ENCODE measurements at regions not wholly inside any gene's neighbourhood (a gene's known extent, or its start where the extent isn't known, plus 50 kb on each side); places are given as distances from the start of the nearest gene placed in this dataset.
"Not testable (repeated sequence)": the region's sequence is repeated elsewhere in the genome, so short reads cannot be mapped to it uniquely, and the experiment has no call there.

- FAIRE-seq, result no peak
Measured at GRCh38 chrX:12034741-12035140, 103.5 kb upstream of the FRMPD4 start.

GRCh38 chrX:12042615-12043014, 95.7 kb upstream of the FRMPD4 start:
- FAIRE-seq (no peak), DNase-seq (ENCODE audit: insufficient read length, low spot score) (no peak)

More at GRCh38 chrX:12034741-12035140, 103.5 kb upstream of the FRMPD4 start:
- DNase-seq (ENCODE audit: insufficient read length, low spot score), result no peak

DNA sequence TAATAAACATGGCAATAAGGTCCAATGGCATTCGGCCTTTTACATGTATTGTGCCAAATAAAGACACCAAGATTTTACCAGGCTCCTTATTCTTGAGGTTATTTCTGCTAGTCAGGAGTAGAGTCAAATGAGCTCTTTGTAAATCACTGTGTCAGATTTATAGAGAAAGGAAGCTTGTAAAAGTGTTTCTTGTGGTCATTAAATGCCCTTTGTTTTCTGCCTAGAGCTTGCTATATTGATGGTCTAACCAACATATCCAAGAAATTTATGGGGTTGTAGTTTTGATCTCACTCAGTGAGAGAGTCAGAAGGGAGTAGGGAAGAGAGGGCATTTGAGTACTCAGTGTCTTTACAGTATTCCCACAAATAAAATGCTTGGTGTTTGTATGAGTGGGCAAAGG, 86.2 kb upstream of the FRMPD4 start:
- no peak for DNase-seq (ENCODE audit: insufficient read length, low spot score)
- no peak for FAIRE-seq

- FAIRE-seq (no peak), DNase-seq (ENCODE audit: insufficient read length, low spot score) (no peak)
Measured at GRCh38 chrX:12058087-12058486, 80.2 kb upstream of the FRMPD4 start.

DNA sequence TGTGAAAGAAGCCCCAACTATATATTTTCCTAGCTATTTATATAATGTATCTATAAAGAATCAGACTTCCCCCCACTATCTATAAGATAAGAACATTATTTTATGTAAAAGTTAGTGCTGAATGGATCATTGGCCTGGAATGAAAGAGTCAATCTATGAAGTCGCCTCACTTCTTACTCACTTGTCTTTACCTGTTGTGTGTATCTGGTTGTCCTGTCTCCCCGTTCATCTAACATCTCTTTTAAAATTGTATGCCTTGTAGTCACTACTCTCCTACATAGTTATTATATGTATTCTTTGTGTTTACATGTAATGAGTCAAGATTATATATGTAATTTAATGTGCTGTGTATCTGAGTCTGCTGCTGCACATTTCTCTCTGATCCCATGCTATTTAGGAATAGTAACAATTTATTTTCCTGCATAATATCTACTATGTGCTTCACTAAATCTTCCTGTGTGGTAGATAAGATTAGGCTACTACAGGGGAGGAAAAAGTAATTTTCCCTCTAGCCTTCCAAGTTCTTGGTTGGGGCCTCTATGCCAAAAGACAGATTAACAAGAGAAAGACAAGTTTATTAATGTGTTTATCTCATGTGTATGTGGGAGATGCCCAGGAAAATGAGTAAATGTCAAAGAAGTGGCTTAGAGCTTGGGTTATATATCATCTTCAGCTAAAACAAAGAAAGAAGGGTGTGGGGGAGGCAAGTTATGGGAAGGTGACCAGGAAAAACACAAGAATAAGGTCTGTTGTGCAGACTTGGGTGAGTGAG, 77.6 kb upstream of the FRMPD4 start:
- FAIRE-seq (no peak), DNase-seq (ENCODE audit: insufficient read length, low spot score) (no peak)

- DNase-seq (ENCODE audit: insufficient read length, low spot score) (no peak), FAIRE-seq (no peak)
Measured at GRCh38 chrX:12065251-12065650, 73.0 kb upstream of the FRMPD4 start.

- FAIRE-seq (no peak), DNase-seq (ENCODE audit: insufficient read length, low spot score) (no peak)
Measured at GRCh38 chrX:12076046-12076445, 62.2 kb upstream of the FRMPD4 start.

DNA sequence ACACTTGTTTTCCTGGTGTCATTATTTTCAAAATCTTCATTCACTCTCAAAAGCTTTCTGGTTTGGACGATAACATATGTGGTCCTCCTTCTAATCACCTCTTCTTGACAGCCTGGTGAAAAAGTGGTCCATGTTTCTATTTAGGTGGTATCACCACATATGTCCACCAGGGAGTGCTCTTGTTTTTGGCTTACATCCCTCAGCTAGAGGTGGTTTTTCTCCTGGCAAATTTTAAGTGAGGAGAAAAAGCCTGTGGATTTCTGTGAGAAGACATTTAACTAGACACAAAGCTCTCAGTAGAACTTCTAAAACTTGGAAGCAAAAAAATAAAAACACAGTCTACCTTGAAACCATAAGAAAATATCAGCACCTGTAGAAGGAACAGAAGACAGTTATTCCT, 58.0 kb upstream of the FRMPD4 start:
- DNase-seq (ENCODE audit: insufficient read length, low spot score), result no peak
- no peak for FAIRE-seq

DNA sequence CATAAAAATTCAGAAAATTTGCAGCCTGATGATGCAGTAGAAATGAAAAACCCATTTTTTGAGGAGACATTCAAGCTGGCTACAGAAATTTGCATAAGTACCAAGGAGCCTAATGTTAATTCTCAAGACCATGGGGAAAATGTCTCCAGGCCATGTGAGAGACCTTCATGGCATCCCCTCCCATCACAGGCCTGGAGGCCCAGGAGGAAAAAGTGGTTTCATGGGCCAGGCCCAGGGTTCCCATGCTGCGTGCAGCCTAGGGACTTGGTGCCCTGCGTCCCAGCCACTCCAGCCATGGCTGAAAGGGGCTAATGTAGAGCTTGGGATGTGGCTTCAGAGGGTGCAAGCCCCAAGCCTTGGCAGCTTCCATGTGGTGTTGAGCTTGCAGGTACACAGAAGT, 55.3 kb upstream of the FRMPD4 start:
- DNase-seq (ENCODE audit: insufficient read length, low spot score); FAIRE-seq: not testable (repeated sequence)

Data from GM19239 (cell line).